KG1 (cell line): ENCODE measurements at regions not wholly inside any gene's neighbourhood (a gene's known extent, or its start where the extent isn't known, plus 50 kb on each side); places are given as distances from the start of the nearest gene placed in this dataset.
"Not testable (repeated sequence)": the region's sequence is repeated elsewhere in the genome, so short reads cannot be mapped to it uniquely, and the experiment has no call there.

Experiments
- DNase-seq: peaks from one replicate; lab custom pipeline; 2025; lab: John Stamatoyannopoulos, UW

DNA sequence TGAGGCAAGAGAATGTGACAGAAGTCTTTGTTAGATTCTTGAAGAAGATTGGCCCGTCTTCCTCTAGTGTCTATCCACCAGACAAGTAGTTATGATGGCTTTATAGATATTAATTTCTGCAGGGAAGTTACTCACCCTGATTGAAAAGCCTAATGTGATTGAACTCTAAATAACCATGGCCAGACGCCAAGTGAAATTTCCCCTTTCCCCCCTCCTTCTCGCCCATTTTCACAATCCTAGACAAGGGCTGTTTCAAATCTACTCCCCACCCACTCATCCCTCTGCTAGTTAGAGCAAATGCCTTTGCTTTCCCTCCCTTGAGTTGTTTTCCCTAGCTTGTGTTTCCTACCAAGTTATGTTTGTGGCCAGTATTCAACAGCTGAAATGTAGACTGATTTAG lies 182.5 kb downstream of the TMEM167A start:
- DNase-seq: no peak

GRCh38 chr5:82889088-82889487 lies 188.1 kb downstream of the TMEM167A start:
- DNase-seq: no peak

- DNase-seq: no peak
These were observed 190.3 kb downstream of the TMEM167A start for GRCh38 chr5:82886911-82887310.

DNA sequence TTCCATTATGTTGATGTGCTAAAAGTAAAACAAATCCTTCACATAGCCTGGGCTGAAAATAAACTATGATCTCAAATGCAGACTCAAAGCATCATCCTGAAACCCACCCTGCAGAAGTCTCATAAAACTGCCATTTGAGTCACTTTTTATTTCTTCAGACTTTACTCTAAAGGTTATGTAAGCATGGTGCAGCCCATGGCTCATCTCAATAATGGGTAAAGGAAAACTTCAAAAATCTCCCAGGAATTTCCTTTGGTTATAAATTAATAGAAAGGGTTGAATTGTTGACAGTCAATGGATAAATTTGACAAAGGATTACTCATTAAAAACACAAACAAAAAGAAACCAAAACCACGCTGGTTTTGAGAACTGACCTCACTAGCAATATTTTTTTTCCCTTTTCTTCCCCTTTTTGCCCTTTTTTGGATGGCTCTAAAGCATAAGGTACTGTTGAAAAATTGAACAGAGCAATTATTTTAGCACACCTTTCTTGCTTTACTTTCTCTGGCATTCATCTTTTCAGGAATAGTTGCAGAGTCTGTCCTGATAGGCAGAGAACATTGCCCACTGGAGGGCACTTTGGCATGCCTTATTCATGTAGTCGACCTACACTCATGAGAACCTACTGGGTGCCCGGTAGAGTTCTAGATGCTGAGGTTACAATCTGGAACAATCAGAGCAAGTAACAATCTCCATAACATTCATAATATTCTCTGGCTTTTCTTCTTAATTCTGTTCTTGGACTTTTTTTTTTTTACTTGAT lies 191.4 kb downstream of the TMEM167A start:
- DNase-seq: no peak

- DNase-seq: no peak
These were observed 192.2 kb downstream of the TMEM167A start for GRCh38 chr5:82884821-82885471.

DNA sequence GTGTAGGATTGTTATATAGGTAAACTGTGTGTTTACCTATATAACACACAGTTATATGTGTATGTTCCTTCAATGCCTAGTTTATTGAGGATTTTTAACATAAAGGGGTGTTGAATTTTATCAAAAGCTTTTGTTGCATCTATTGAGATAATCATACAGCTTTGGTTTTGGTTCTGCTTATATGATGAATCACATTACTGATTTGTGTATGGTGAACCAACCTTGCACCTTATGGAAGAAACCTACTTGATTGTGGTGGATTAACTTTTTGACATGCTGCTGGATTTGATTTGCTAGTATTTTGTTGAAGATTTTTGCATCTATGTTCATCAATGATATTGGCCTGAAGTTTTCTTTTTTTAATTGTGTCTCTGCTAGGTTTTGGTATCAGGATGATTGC lies 194.9 kb downstream of the TMEM167A start:
- DNase-seq: no peak

DNA sequence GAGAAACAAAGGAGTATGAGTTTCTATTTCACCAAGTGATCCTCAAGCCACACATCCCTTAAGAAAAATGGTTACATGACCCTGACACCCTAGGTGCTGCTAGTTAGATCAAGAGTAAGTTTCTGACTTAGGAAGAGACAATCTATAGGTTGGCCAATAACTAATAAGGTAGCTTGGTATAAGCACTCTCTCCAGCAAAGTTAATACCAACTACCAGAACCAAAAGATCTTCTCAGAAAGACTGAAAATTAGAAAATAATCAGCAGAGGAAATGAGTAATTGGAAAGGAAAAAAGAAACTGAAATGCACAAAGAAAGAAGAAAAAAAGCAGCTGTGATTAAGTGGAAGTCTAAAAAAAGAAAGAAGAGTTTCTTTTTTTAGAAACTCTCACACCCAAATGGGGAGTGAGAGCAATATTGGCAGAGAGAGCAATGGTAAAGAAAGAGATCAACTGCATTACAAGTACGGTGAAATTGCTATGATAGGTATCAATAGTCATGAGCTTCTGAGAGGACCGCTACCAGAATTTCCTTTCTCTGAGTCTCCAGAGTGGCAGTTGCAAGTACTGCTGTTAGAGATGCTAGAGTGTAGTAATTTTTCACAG lies 195.5 kb downstream of the TMEM167A start:
- DNase-seq: no peak

- DNase-seq: no peak
These were observed 198.1 kb downstream of the TMEM167A start for GRCh38 chr5:82879089-82879488.

- no peak for DNase-seq
These were observed 203.7 kb downstream of the TMEM167A start for GRCh38 chr5:82873452-82873851.

- DNase-seq: not testable (repeated sequence)
These were observed 204.6 kb downstream of the TMEM167A start for GRCh38 chr5:82872321-82873288.

DNA sequence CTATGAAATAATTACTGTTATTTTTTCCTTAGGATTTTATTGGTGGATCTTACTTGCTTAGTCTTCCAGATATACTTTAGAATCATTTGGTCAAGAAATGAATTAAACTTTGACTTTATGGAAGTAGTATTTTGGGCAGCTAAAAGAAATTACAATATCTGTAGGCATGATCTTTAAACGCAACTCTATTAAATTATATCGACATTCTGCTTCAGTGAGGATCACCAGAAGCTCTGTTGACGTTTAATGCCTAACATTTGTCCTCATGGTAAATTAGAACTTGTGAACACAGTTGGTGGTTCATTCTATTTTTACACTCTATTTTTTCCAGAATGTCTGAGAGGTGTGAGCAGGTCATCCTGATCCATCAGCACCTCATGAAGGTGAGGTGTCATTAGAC lies 211.6 kb downstream of the TMEM167A start:
- DNase-seq: no peak

DNA sequence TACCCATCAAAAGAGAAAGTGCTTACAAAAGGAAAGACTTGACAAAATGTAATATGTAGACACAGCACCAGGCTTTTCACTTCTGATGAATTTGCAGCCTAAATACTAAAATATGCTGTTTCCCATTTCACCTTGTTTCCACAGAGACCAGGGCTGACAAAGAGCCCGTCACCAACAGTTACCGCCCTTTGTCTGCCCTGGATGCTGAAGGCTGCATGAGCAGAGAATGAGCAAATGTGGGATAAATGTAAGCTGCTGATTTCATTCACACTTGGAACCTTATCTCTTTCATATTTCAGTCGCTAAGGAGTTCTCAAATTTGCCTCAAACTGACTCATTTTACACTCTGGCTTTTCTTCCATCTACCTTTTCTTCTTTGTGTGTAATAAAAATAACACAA lies 213.9 kb downstream of the TMEM167A start:
- no peak for DNase-seq

- DNase-seq: no peak
These were observed 214.5 kb downstream of the TMEM167A start for GRCh38 chr5:82862711-82863110.

GRCh38 chr5:82862261-82862660 lies 214.9 kb downstream of the TMEM167A start:
- no peak for DNase-seq

DNA sequence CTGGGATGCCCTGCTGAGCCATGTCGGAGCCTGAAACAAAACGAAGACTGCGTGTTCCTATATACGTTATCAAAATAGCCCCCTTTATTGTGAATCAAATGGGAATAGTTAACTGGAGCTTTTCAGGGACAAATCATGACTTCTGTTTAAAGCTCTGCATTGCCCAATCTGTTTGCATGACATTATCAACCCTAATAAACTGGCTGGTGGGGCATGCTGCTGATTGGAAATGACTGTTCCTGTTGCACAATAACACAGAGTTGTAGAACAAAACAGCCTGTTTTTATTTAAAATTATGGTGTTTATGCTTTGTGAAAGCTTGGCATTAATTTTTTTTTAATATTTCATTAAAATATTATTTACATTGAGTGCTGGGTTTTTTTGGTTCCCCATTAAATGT lies 215.5 kb downstream of the TMEM167A start:
- DNase-seq: no peak

GRCh38 chr5:82859451-82860140 lies 217.6 kb downstream of the TMEM167A start:
- DNase-seq: no peak

DNA sequence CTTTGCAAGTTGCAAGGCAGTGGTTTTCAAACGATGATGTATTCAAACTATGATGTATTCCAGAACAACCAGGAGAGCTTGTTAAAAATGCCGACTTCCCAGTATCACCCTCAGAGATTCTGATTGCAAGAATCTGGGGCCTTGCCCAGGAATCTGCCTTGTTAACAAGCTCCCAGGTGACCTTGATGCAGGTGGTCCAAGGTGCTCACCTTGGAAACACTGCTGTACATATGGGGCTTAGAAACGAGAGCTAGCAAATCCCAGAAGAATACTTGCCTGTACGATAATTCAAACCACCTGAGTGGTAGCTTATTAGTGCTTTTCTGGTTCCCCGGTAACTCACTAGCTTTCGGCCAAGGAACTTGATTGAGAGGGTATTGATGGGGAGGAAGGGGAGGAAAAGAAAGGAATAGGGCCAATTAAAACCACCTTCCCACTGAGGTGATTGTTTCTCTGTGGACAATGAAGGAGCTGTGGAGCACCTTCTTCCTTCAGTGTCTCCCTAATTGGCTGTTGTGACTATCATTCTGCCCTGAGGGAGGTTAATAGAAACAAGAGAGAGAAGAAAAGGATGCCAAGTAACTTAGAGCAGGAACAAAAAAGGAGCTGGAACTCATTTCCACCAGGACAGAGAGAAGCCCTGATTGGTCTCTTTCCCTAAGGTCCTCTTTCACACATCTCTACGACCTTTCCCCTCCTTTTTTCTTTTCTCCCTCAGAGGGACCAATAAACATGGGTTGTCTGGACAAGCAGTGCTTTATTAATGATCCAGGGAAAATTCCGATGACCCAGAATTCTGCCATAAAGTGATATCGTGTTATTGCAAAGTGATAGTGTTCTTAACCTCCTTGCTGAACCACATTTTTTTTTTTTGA lies 218.8 kb downstream of the TMEM167A start:
- DNase-seq: no peak

- no peak for DNase-seq
These were observed 221.2 kb downstream of the TMEM167A start for GRCh38 chr5:82855893-82856550.

GRCh38 chr5:82854956-82855355 lies 222.2 kb downstream of the TMEM167A start:
- no peak for DNase-seq

GRCh38 chr5:82851471-82851870 lies 225.7 kb downstream of the TMEM167A start:
- no peak for DNase-seq
